ENCODE measurements at regions not wholly inside any gene's neighbourhood (a gene's known extent, or its start where the extent isn't known, plus 50 kb on each side); places are given as distances from the start of the nearest gene placed in this dataset.
"Not testable (repeated sequence)": the region's sequence is repeated elsewhere in the genome, so short reads cannot be mapped to it uniquely, and the experiment has no call there.

- DNase-seq: no peak
These were observed 178.2 kb upstream of the ATP10B start for GRCh38 chr5:161030229-161030628.

DNA sequence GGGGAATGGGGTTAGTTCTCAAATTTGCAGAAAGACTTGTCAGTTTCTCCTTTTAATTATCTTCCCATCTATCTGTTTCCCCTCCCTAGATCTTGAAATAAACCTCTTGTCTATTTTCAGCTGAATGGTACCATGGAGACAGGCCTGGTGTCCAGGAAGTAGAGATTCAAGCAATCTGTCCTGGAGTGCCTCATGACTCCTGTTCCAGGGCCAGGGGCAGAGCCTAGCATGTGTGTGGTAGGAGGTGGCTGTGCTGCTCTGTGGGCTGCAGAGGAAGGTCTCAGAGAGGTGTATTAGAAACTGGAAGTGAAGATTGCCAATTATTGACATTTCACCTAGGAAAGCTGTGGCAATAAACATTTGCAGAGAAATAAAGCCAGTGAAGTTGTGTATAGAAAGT, 175.8 kb upstream of the ATP10B start:
- DNase-seq: no peak

- no peak for DNase-seq
These were observed 171.5 kb upstream of the ATP10B start for GRCh38 chr5:161023551-161023950.

GRCh38 chr5:161022151-161022550, 170.1 kb upstream of the ATP10B start:
- DNase-seq: no peak

DNA sequence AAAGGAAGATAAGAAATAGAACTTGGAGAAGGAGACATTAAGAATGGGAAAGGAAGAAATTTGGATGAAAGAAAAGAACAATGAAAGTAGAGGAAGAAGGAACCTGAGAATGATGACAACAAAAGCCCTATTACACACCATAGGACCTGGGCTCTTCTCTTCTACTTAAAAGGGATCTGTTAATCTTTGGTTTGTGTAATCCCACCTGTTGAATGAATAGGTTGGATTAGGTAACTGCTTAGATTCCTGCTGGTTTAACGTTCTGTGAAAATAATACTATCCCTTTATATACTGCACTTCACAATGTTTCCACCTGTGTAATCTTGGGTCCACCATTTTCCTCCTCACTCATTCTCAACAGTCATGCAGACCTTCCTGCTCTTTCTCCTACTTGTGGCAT, 157.8 kb upstream of the ATP10B start:
- no peak for DNase-seq

- DNase-seq: no peak
These were observed 157.2 kb upstream of the ATP10B start for GRCh38 chr5:161009194-161009593.

- no peak for DNase-seq
These were observed 155.9 kb upstream of the ATP10B start for GRCh38 chr5:161007879-161008278.

- DNase-seq: no peak
These were observed 150.6 kb upstream of the ATP10B start for GRCh38 chr5:161002571-161003074.

DNA sequence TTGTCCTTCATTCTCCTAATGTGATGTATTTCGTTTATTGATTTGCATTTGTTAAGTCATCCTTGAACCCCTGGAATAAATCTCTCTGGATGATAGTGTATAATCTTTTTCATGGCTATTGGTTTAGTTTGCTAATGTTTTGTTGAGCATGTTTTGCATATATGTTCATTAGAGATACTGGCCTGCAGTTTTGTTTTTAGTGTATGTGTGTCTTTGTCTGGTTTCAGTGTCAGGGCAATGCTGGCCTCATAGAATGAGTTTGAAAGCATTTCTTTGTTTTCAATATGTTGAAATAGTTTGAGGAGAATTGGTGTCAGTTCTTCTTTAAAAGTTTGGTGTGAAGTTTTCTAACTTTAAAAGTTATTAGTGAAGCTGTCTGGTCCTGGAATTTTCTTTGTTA, 149.6 kb upstream of the ATP10B start:
- no peak for DNase-seq

- not testable (repeated sequence) for DNase-seq
These were observed 149.1 kb upstream of the ATP10B start for GRCh38 chr5:161001142-161001541.

DNA sequence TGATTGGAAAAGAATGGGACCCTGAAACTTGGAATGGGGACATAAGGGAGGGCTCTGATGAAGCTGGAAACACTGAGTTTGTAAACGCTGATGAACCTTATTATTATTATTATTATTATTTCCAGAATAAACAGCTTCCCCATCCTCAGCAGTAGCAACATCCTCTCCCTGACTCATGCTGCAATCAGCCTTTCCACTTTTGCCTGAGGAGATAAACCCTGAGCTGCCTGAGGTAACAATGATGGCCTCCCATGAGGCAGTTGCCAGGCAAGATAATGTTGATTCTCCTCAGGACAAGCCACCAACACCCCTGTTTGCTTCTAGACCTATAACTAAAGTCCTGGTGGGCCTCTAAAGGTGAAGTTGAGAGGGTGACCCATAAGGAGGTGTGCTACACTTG, 139.2 kb upstream of the ATP10B start:
- DNase-seq: no peak

GRCh38 chr5:160979385-160979784, 127.4 kb upstream of the ATP10B start:
- DNase-seq: no peak

DNA sequence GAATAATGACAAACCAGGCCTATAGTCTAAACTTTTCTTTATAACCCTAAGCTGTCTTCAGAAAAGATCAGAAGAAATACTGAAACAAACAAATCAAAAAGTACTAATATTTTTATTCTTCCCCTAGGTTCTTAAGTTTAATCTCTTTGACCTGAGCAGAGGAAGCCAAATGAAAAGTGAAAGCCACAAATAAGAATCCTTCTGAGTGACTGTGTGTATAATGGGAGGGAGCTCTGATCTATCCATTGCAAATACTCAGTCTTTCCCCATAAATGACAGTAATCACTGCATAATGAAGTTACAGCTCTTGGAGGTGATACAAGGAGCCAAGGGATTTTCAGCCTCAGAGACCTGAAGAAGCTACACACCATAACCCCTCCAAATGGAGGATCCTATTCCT, 126.9 kb upstream of the ATP10B start:
- no peak for DNase-seq

GRCh38 chr5:160976181-160976580, 124.2 kb upstream of the ATP10B start:
- DNase-seq: no peak

GRCh38 chr5:160970605-160971191, 118.7 kb upstream of the ATP10B start:
- peak; percentile 9 for DNase-seq

DNA sequence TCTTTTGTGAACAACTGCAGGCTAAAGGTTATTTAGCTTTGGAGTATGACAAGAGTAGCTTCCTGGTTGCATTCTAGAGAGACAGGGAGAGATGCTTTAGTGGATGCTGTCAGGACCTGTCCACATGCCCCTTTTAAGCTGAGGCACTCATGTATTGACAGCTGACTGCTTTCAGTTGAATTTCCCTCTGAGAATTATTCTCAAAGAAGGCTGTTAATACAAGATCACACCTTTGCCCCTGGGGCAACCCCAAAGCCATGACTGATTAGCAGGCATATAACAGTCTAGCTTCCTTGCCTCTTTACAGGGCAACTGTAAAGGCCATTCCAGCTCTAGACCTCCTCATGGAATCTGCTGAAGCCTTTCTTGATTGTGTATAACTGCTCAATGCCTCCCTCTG, 117.6 kb upstream of the ATP10B start:
- DNase-seq: no peak

- DNase-seq: no peak
These were observed 116.5 kb upstream of the ATP10B start for GRCh38 chr5:160968480-160968879.

DNA sequence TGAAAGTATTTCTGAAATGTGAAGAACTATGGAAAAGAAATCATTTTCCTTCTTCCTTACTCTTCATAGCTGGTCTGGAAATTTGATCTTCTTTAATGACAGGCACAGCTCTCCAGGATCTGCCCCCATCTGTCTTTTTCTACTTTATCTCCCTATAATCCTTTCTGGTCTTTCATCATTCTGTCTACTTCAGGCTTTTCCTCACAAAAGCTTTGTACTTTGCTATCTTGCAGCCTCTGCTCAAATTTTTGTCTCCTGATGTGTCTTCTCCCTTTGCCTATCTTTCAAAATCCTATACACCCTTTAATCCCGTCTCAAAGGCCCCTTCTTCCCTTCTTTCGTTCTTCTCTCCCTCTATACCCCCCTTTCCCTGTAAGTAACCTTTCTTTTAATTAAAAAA, 114.9 kb upstream of the ATP10B start:
- peak; percentile 17 for DNase-seq

GRCh38 chr5:160961761-160962160, 109.8 kb upstream of the ATP10B start:
- no peak for DNase-seq

GRCh38 chr5:160961038-160961437, 109.0 kb upstream of the ATP10B start:
- no peak for DNase-seq

DNA sequence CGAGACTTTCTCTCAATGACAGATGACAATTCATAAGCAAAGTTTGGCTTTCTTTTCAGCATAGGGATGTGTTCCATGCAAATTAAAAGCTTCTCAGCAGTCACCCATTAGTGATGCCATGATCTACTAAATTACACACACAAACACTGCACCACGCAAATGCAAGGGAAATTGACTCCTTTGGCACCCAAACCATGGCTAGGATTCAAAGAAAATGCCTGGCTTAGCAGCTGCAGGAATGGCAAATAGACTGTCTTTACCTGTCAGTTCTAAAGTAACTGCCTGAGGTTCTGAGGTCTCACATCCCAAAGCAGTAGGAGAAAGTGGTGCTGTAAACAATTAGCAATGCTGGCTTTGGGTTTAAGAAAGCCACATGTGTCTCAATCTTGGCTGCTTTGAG, 108.6 kb upstream of the ATP10B start:
- no peak for DNase-seq

DNA sequence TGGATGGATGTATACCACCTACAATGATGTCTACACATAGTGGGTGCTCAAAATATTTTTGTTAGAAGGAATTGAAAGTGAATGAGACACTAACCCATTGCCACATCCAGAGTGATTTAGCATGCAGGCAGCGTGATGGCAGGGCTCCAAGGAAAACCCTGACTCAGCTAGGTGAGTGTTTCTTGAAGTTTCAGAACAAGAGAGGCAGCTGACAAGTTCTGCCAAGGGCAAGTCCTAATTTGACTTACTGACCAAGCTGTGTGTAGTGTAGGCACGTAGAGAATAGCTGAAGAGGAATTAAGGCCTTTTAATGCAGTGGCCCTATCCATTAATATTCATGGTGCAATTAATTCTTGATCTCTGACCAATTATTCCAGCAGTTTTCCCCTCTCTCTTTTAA, 107.8 kb upstream of the ATP10B start:
- DNase-seq: no peak

DNA sequence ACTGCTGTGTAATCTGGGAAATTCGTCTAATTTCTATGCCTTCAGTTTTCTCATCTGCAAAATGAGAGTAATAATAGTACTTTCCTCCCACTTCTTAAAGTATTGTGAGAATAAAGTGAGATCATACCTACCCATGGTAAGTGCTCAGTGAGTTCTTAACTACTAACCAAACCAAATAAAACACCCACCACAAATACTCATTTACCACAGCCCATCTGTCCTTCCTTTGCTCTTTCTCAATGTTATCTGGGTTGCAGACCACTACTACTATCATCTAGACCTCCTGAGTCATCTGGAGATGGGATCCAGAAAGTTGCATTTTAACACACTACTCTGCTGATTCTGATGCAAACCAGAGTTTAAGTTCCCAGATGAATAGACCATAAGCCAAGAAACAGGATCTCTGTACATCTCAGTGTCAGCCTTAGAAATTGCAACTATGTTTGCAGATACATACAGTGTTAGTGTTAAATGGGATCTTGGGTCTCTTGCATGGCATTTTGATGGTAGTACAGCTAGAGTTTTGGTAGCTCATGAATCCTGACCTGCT, 105.4 kb upstream of the ATP10B start:
- DNase-seq: no peak

DNA sequence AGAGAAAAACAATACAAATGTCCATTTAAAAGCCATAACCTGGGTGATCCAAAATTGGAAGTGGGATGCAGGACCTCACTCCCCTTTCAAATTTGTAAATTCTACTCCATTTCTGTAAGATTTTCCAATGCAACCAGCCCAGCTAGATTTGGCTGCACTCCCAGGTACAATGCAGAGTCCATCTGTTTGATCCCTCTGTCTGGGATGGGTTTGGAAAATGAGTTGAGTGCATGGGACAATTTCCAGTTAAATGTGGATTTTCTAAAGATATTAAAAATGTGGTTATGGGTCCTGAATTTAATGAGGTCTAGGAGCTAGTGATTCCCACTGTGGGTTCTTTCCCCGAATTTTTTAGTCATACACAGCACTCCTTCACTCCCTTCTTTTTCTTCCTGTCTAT, 104.0 kb upstream of the ATP10B start:
- DNase-seq: no peak

DNA sequence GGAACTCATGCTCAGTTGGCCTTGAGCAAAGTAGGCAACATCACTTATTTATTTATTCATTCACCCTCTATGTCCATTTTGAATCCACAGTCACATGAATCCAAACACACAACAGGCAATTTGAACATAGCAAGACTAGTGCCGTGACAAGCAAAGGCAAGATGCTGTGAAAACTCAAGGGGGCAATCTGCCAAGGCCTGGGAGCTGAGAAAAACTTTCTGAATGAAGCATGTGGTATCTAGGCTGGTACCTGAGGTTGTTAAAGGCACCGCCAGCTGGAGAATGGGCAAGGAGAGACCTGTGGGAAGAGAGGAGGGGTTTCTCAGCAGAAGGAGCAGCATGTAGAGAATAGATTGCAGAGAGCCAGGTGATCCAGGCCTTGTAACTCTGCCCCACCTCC, 98.3 kb upstream of the ATP10B start:
- DNase-seq: no peak
